ENCODE measurements at regions not wholly inside any gene's neighbourhood (a gene's known extent, or its start where the extent isn't known, plus 50 kb on each side); places are given as distances from the start of the nearest gene placed in this dataset.

GRCh38 chr12:131332224-131332623 is 378.5 kb downstream of the ADGRD1 start (continued):
- TF ChIP-seq IRF1 (CRISPR knock-in tag; IDR thresholded peaks at IDR 0.05; ENCODE audit: borderline replicate concordance) (no peak), ZBTB11 (CRISPR knock-in tag; IDR thresholded peaks at IDR 0.05) (no peak), SLC30A9 (CRISPR knock-in tag; IDR thresholded peaks at IDR 0.05) (no peak), ZNF408 (CRISPR knock-in tag; IDR thresholded peaks at IDR 0.05; ENCODE audit: low read depth) (no peak), ZNF124 (CRISPR knock-in tag; IDR thresholded peaks at IDR 0.05) (no peak), U2AF1 (optimal IDR thresholded peaks at IDR 0.05; ENCODE audit: low read depth, low read length) (no peak), TEAD1 (CRISPR knock-in tag; IDR thresholded peaks at IDR 0.05) (no peak), MAZ (CRISPR knock-in tag; conservative IDR thresholded peaks at IDR 0.05 in 1 of 2, IDR thresholded peaks at IDR 0.05 in 1 of 2) (no peak), ZNF280B (CRISPR knock-in tag; IDR thresholded peaks at IDR 0.05) (no peak), FOXP1 (CRISPR knock-in tag; IDR thresholded peaks at IDR 0.05) (no peak)
